CD4-positive, alpha-beta T cell (primary cell): ENCODE measurements at regions not wholly inside any gene's neighbourhood (a gene's known extent, or its start where the extent isn't known, plus 50 kb on each side); places are given as distances from the start of the nearest gene placed in this dataset.

Experiments
- ATAC-seq: fragments of 200-7000 bp; cut with Tn5 transposase; one replicate; pipeline ENCODE4 v1.10.0; 2022; ENCODE audit warnings: mild to moderate bottlenecking; ENCODE audit not compliant: poor library complexity
- CTCF ChIA-PET: fragments of 350-600 bp; sonication (Branson Sonifier 250); formaldehyde crosslinking; loops from one replicate; lab custom pipeline; 2021; ENCODE audit warnings: antibody characterized with exemption, inconsistent platforms; lab: Charles Lee
- POLR2A ChIA-PET: fragments of 350-600 bp; sonication (Branson Sonifier 250); formaldehyde crosslinking; loops from one replicate; lab custom pipeline; 2021; ENCODE audit warnings: antibody characterized with exemption, inconsistent platforms; lab: Charles Lee
- DNase-seq, 14 experiments: peaks; one replicate each; pipeline ENCODE4 v3.0.0-alpha.2; 2013 to 2020; ENCODE audit warnings: mixed read lengths in 2 of 14
- H3K27ac ChIP-seq, 2 donors: one replicate each; pipeline versions ENCODE4 v1.5.1 to v1.7.0; 2013; ENCODE audit warnings: low read length in 2 of 2, low read depth in 1 of 2, mild to moderate bottlenecking in 1 of 2
- H3K27me3 ChIP-seq, 2 experiments: 1 replicate in 1 of 2; 2 replicates in 1 of 2; pipeline versions ENCODE4 v1.6.1 to v1.7.0; 2013; ENCODE audit warnings: low read length in 2 of 2, control low read depth in 1 of 2, mild to moderate bottlenecking in 1 of 2, moderate library complexity in 1 of 2; ENCODE audit not compliant: insufficient read depth in 2 of 2, control insufficient read depth in 1 of 2
- H3K36me3 ChIP-seq: one replicate; pipeline ENCODE4 v1.6.1; 2013; ENCODE audit warnings: low read length, control low read depth; ENCODE audit not compliant: insufficient read depth
- H3K4me1 ChIP-seq: one replicate; pipeline ENCODE4 v1.6.1; 2013; ENCODE audit warnings: low read length, control low read depth; ENCODE audit not compliant: insufficient read depth
- H3K4me3 ChIP-seq: one replicate; pipeline ENCODE4 v1.5.1; 2013; ENCODE audit warnings: mild to moderate bottlenecking, low read length, moderate library complexity
- H3K9me3 ChIP-seq, 2 experiments: 1 replicate in 1 of 2; 2 replicates in 1 of 2; pipeline versions ENCODE4 v1.6.1 to v1.7.0; 2013; ENCODE audit warnings: low read length in 2 of 2, mild to moderate bottlenecking in 2 of 2, control low read depth in 1 of 2, moderate library complexity in 1 of 2; ENCODE audit not compliant: control insufficient read depth in 1 of 2, insufficient read depth in 1 of 2
- H3K27ac Mint-ChIP-seq: one replicate; pipeline ENCODE4 v1.8.0; 2020; ENCODE audit warnings: mixed read lengths
- H3K27me3 Mint-ChIP-seq: one replicate; pipeline ENCODE4 v1.8.0; 2021; ENCODE audit warnings: mixed read lengths
- H3K36me3 Mint-ChIP-seq: one replicate; pipeline ENCODE4 v1.8.0; 2021; ENCODE audit warnings: low read depth, mixed read lengths
- H3K4me1 Mint-ChIP-seq: one replicate; pipeline ENCODE4 v1.8.0; 2021; ENCODE audit warnings: low read depth, mixed read lengths
- H3K4me3 Mint-ChIP-seq: one replicate; pipeline ENCODE4 v1.8.0; 2020; ENCODE audit warnings: mild to moderate bottlenecking, mixed read lengths
- H3K9me3 Mint-ChIP-seq: one replicate; pipeline ENCODE4 v1.8.0; 2020; ENCODE audit warnings: mixed read lengths
- CTCF ChIP-seq: fragments of 200-600 bp; IDR thresholded peaks from one replicate; pipeline ENCODE4 v1.8.0; 2022; ENCODE audit warnings: antibody characterized with exemption, mild to moderate bottlenecking
- intact Hi-C, 2 experiments: fragments of 100-400 bp; cut with DNase I in 1 of 2; cut with micrococcal nuclease in 1 of 2; formaldehyde crosslinking; loops; one replicate each; pipeline versions ENCODE4 v1.15.1 to v1.9.0; 2023 to 2025; cut with DNase I, micrococcal nuclease

DNA sequence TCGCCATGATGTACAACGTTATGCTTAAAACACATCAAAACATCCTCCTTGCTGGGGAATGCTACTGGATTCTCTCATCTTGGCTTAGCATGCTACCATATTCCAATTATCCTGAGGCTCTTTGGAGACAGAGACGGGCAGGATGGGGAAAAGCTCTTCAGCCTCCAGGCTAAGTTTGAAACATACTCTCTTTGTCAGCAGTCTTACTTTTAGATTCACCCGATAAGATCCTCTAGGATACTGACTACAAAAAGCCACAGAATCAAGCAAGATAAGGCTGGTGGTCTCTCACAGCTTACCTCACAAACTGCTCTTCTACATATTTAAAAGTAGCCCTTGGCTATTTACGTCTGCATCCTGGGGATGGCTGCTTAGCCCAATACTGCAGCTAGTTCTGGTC, 72.8 kb upstream of the LRCH1 start:
- H3K9me3 ChIP-seq: peaks cover 5 to 21% of the 10 kb centered on the region in 2 experiments
- H3K4me3 ChIP-seq: no peak overlapping the region
- H3K9me3 Mint-ChIP-seq: peaks cover 5% of the 10 kb centered on the region
- no peaks in the 10 kb centered on the region for H3K36me3 ChIP-seq
- ATAC-seq: no peak
- H3K27ac Mint-ChIP-seq: no peak overlapping the region
- CTCF ChIA-PET: no interaction called here
- no peaks in the 10 kb centered on the region for H3K27me3 Mint-ChIP-seq
- intact Hi-C loops: no loop called here
- H3K27ac ChIP-seq: no peak overlapping the region
- no peak overlapping the region for H3K4me3 Mint-ChIP-seq
- DNase-seq: no peak
- H3K4me1 ChIP-seq: no peaks in the 10 kb centered on the region
- POLR2A ChIA-PET: no interaction called here
- no peak for TF ChIP-seq CTCF
- peaks cover 0 to 4% of the 10 kb centered on the region in 2 experiments for H3K27me3 ChIP-seq
- H3K36me3 Mint-ChIP-seq: no peaks in the 10 kb centered on the region
- H3K4me1 Mint-ChIP-seq: no peaks in the 10 kb centered on the region

- Histone ChIP-seq H3K9me3 (peaks cover 5 to 17% of the 10 kb centered on the region in 2 experiments), H3K27me3 (peaks cover 0 to 4% of the 10 kb centered on the region in 2 experiments), H3K4me3 (no peak overlapping the region), H3K36me3 (no peaks in the 10 kb centered on the region), H3K4me1 (no peaks in the 10 kb centered on the region), H3K27ac (no peak overlapping the region)
- H3K4me3 Mint-ChIP-seq: no peak overlapping the region
- peaks cover 4% of the 10 kb centered on the region for H3K9me3 Mint-ChIP-seq
- no peak for TF ChIP-seq CTCF
- H3K27me3 Mint-ChIP-seq: no peaks in the 10 kb centered on the region
- no peak for ATAC-seq
- H3K36me3 Mint-ChIP-seq: no peaks in the 10 kb centered on the region
- intact Hi-C loops: no loop called here
- ChIA-PET CTCF (no interaction called here), POLR2A (no interaction called here)
- H3K4me1 Mint-ChIP-seq: no peaks in the 10 kb centered on the region
- H3K27ac Mint-ChIP-seq: no peak overlapping the region
- no peak for DNase-seq
These were observed 73.3 kb upstream of the LRCH1 start for GRCh38 chr13:46479691-46480090.

DNA sequence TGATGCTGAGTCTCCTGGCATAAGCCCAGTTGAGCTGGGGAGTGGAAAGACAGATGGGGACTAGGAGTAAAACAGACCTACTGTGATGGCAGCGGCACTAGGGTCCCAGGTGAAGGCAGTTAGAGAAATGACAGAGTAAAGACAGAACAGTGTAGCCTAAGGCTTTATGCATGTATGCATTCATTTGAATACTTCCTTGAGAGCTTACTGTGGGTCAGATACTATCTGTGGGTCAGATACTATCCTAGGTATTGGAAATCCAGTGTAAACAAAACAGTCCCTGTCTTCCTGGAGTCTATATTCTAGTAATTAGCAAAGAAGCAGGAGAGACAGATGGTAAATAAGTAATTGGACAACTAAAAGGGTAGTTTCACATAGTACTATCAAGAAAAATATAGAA, 73.7 kb upstream of the LRCH1 start:
- POLR2A ChIA-PET: no interaction called here
- H3K27ac Mint-ChIP-seq: no peak overlapping the region
- CTCF ChIA-PET: no interaction called here
- no peaks in the 10 kb centered on the region for H3K36me3 ChIP-seq
- ATAC-seq (no peak), DNase-seq (no peak)
- H3K27ac ChIP-seq: no peak overlapping the region
- TF ChIP-seq CTCF: no peak
- H3K27me3 ChIP-seq: peaks cover 0 to 4% of the 10 kb centered on the region in 2 experiments
- intact Hi-C loops: no loop called here
- no peaks in the 10 kb centered on the region for H3K27me3 Mint-ChIP-seq
- peaks cover 3 to 13% of the 10 kb centered on the region in 2 experiments for H3K9me3 ChIP-seq
- H3K4me1 ChIP-seq: no peaks in the 10 kb centered on the region
- no peaks in the 10 kb centered on the region for H3K9me3 Mint-ChIP-seq
- no peak overlapping the region for H3K4me3 Mint-ChIP-seq
- no peaks in the 10 kb centered on the region for H3K4me1 Mint-ChIP-seq
- H3K4me3 ChIP-seq: no peak overlapping the region
- no peaks in the 10 kb centered on the region for H3K36me3 Mint-ChIP-seq
